GM21526 (cell line): ENCODE measurements at regions not wholly inside any gene's neighbourhood (a gene's known extent, or its start where the extent isn't known, plus 50 kb on each side); places are given as distances from the start of the nearest gene placed in this dataset.
"Not testable (repeated sequence)": the region's sequence is repeated elsewhere in the genome, so short reads cannot be mapped to it uniquely, and the experiment has no call there.

Experiments used
- ATAC-seq: cut with Tn5 transposase; IDR thresholded peaks from one replicate; pipeline ENCODE4 v1.9.1; 2021; ENCODE audit warnings: moderate library complexity; ENCODE audit not compliant: unreplicated experiment, low FRiP score

DNA sequence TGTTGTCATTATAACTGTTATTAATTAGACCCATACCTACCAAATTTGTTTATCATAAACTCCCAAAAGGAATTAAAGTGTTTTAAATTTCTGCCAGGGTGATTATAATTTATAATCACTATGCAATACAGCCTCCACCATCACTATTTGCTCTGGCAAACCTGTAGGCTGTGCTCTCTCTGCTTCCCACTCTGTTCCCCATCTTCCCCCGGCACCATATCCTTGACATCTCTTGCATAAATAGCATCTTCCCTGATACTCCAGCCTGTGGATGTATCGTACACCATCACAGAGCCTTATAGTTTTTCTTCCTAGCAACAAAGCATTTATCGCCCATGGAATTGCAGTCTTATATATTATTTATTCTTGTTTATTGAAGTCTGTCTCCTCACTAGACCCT lies 181.5 kb upstream of the TSC22D1 start:
- ATAC-seq: no peak

DNA sequence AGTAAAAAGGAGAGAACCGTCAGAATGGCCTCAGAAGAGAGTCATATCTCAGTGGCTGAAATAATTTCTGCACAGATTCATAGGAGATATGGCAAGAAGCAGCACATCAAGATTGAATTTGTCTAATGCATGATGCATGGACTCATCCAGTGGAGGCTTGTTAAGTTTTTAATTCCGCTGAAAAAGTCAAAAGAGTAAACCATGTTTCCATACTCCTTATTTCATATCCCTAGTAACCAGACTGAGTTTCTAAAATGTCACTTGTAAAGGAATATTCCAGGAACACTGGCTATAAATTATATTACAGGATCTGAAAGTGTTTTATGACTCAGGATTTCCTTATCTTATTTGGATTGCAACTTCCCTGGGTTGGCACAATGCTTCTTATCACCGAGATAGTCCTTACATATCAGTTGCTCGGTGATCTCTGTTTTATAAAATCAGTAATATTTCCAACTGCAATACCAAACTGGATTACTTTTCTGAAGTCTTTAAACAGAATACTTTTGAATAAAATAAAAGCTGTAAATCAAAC lies 180.2 kb upstream of the TSC22D1 start:
- no peak for ATAC-seq

DNA sequence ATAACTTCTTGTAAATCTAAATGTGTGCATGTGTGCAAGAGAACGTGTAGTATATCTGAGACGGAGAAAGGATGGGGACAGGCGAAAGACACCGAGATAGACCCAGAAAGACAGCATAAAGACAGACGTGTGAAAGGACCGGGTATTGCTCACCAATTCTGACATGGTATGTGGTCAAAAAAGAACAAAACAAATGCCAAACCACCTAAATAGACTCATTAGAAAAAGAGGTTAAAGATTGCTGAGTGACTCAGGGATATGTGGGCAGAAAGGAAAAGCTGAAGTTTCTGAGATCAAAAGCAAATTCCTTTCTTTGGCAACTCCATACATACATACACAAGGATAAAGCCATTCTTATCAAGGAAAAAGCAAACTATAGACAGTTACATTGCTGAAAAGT lies 179.7 kb upstream of the TSC22D1 start:
- ATAC-seq: no peak

DNA sequence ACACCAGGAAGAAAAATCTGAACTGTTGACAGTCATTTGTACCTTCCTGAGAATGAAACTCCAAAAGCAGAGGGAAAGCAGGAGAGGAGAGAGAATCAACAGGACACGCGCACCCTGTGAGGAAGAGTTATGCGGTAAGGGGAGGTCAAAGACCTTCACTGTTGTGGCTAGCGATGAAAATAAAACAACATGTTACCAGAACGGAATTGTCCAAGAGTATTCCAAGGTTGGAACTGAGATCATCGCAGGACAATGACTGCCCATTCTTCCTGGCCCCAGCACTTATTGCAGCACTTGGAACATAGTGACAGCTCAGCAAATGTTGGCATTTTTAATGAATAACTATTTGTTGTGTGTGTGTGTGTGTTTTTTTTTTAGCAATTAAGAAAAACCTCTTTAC lies 176.0 kb upstream of the TSC22D1 start:
- ATAC-seq: no peak

DNA sequence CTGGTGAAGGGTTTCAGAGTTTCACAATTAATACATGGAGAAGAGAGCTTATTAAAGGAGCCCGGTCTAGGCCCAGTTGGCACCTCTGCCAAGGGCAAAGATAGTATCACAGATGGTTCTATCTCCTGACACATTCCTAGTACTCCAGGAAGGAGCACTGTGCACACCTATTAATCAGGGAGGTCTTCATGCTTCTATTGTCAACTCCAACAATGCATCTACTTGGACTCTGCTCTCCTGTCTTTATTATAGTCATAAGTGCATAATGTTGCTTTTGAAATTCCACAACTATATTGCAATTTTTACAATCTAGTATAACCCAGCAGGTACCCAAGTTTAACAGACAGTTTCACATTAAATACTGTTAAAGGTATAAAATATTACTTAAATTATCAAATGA lies 174.5 kb upstream of the TSC22D1 start:
- ATAC-seq: no peak

DNA sequence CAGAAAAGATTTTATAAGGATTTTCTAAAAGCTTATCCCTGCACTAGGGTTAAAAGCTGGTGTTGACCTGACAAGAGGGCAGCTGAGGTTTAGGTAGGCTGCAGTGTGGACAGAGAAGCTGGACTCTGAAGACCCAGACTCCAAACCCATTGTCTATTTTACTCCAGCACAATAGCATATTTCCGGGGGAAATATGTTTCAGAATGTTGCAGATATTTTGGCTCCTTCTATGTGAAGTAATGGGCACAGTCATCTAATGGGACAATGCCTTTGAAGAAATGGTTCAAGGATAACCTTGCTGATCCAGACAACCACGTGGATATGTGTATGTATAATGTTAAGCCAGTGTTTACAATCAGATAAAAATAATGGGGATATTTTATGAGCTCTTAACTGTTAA lies 173.8 kb upstream of the TSC22D1 start:
- no peak for ATAC-seq

DNA sequence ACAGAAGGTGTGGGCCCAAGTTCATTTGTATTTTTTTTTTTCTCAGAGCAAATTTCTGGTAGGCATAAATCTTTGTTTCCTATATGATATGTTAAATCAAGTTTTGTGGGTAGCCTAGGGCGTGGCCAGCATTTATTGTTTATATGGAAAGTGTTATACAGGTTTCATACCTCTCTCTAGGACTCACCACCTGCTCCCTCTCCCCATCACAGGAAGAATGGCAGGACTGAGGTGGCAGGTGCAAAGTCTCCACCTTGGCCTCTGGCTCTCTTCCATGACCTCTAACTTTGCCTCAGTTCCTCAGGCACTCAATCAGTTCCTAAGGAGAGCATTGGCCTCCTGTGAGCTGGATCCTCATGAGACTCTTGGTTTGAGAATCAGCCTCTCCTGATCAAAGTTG lies 172.3 kb upstream of the TSC22D1 start:
- ATAC-seq: no peak

DNA sequence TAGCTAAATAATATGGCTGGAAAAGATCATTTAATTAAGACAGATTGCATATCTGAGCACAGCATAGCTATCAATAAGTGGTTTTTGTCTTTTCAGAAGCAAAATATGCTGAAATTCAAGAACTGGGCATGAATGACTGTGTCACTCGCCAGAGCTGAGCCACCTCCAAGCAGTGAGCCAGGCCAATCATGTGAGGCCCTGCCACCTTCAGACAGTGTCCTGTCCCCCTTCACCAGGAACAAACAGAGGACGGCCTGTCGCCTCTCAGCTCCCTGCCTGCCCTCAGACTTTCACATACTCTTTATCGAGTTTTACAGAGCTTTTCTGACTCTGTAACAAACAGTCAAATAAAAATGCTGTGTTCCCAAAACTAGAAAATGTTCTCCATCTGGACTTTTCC lies 171.0 kb upstream of the TSC22D1 start:
- ATAC-seq: no peak

DNA sequence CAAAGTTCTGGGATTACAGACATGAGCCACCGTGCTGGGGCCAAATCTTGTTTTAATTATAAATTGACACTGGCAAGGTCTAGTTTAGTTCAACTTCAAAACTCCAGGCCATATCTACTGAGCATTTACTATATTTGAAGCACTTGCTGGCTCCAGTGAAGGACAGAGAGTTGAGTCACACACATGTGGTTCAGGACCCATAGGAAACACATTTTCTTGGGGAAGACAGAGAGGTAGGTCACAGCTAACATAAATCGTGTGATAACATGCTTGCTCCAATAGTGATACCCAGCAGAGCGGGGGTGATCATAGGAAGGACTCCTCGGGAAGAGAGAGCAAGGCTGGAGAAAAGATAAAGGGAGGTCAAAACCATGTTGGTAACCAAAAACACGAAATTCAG lies 170.6 kb upstream of the TSC22D1 start:
- no peak for ATAC-seq

DNA sequence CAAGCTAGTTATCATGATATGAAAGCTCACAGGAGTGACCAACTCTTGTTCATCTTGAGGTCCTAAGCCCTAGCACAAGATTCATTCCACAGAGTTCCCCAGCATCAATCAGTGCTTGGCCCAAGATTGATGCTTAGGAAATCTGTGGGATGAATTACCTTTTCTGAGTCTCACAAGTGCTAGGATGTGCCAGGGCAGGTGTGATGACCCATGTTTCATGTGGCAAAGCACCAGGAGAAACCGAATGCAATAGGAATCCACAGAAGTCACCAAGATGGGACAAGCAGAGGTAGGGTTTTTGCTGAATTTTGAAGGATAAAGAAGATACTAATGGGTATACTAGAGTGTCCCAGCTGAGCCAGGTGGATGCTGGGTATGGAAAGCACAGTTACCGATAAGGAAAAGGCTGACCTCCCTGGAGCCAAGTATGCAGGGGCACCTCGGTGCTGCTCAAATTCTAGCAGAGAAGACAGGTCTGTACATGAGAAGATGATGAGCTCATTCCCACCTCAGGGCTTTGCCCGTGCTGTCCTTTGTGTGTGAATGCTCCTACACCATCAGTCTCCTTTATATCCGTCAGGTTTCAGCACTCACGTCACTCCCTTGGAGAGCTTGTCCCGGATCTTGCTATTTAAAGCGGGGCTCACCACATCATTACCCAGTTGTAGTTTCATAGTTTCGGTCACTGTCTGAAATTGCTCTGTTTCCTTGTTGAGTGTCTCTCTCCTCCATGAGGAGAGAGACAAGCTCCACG lies 168.9 kb upstream of the TSC22D1 start:
- ATAC-seq: no peak

DNA sequence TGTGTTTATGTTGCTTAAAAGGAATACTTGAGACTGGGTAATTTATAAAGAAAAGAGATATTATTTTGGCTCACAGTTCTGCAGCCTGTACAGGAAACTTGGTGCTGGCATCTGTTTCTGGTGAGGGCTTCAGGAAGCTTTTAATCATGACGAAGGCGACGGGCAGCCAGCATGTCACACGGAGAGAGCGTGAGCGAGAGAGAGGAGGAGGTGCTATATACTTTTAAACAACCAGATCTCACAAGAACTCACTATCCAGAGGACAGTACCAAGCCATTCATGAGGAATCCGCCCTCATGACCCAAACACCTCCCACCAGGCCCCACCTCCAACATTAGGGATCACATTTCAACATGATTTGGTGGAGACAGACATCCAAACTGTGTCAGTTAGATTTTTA lies 163.4 kb upstream of the TSC22D1 start:
- ATAC-seq: no peak

DNA sequence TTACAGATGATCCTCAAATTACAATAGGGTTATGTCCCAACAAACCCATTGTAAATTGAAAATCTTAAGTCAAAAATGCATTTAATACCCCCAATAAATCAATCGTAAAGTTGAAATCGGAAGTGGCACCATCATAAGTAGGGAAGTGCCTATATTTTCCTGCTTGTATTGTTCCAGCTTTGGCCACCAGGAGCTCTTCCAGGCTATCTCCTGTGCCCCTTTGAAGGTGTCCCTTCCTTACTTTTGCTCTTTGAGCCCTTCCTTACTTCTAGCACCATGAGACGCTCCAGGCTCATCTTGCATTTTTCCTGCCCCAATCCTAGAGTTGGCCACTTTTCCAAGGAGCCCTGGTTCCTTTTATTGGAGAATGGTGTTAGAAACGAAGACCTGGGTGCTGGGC lies 163.0 kb upstream of the TSC22D1 start:
- no peak for ATAC-seq

DNA sequence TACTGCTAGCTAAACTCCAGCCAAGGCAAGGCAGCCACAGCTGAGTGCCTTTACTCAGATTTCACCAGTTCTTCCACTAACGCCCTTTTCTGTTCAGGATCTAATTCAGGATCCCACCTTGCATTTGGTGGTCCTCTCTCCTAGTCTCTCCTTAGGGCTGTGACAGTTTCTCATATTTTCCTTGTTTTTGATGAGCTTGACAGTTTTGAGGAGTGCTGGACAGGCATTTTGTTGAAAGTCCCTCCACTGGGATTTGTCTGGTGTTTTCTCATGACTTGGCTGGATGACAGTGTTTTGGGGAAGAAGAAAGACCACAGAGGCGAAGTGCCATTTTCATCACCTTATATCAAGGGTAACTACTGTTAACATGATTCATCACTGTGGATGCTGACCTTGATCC lies 162.3 kb upstream of the TSC22D1 start:
- ATAC-seq: no peak

DNA sequence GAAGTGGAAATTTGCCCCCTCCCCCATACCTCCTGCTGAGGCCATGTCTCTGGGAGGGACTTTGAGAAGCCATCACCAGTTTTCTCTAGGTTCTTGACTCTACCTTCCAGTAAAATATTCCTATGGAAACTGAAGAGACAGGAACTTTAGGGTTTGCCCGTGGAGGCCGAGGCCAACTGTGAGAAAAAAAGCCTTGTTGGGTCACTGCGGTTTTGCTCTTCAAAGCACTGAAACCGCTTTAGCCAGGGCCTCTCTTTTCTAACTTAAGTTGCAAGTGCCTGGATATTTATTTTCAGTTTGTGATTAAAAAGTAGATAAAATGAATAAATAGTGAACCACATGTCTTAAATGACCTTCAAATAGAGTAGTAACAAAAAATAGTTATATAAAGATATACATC lies 159.7 kb upstream of the TSC22D1 start:
- no peak for ATAC-seq

DNA sequence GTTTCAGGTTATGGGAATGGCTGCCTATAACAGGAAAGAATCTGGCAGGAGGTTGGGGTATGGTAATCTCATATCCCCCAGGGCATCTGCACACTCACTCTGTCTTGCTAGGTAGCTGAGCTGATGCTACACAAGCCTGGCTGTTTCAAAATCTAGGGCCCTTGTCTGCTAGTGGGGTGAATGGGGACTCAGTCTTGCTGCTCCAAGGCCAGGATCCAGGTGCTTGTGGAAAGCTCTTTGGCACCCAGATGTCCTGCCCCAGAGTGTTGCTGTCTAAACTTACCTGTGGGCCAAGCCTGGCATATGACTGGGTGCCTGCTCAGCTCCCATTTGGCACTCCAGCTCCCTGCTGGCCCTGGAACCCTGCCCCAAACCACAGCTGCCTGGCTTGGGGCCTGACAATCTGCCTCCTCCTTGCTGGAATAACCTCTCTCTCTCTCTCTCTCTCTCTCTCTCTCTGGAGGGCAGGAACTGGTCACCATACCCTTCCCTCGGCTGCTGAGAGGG lies 158.1 kb upstream of the TSC22D1 start:
- ATAC-seq: no peak

DNA sequence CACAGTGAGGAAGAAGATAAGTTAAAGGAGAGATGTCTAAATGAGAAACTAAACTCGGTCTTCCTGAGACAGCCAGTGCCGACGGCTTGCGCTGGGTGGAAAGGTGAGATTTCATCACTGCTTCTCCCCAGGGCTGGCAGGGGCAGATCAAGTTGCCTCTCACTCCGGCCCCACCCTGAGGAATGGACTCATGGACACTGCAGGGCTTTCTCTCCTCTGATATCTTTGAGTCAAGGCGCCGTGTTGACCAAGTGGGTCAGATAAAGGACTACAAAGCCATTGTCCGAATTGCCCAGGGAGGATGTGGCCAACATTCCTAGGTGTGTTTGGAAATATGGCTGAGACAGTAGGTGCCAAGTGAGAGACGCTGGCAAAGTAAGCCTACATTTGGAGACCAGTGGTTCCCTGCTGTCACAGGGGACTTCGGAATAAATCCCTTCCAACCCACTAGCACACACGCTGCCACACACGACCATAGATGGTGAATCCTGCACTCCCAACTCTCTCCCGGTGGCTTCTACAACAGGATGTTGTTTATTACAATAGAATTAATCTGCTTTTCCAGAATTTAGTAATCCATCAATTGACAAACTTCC lies 156.5 kb upstream of the TSC22D1 start:
- no peak for ATAC-seq

DNA sequence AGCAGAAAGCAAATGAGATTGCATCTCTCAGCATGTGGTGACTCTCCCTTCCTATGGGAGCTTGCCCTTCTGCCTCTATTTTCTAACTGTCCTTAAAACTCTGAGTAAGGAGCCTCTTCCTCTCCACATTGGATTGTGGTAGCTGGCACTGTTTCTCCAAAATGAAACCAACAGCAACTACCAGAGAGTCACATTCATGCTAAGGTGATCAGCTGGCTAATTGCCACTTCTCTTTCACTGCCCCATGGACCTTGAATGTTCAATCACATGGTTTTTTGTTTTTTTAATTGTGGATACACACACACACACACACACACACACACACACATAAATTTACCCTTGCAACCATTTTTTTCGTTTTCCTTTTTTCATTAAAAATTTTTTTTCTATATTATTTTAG lies 154.7 kb upstream of the TSC22D1 start:
- no peak for ATAC-seq

DNA sequence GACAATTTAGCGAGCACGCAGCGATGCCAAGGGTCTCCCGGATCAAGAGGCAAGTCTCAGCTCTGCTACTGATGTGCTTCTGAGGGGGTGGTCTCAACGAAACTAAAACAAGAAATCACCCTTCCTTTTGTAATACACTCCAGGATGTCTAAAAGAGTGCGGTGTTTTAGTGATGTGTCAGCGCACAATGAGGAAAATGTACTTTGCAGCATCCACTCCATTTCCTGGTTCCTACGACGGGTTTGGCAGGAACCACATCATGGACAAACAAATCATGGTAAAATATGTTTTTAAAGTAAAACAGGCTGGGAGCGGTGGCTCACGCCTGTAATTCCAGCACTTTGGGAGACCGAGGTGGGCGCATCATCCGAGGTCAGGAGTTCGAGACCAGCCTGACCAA lies 154.0 kb upstream of the TSC22D1 start:
- ATAC-seq: no peak

DNA sequence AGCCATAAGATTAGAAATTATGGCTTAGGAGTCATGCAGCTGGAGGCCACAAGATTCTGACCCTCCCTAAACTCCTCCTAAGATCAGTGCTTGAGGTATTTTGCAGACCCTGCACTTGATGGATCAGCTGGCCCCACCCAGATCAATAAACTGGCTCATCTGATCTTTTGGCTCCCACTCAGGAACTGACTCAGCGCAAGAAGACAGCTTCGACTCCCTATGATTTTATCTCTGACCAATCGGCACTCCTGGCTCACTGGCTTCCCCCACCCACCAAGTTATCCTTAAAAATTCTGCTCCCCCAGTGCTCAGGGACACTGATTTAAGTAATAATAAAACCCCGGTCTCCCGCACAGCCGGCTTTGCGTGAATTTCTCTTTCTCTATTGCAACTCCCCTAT lies 151.5 kb upstream of the TSC22D1 start:
- ATAC-seq: not testable (repeated sequence)

DNA sequence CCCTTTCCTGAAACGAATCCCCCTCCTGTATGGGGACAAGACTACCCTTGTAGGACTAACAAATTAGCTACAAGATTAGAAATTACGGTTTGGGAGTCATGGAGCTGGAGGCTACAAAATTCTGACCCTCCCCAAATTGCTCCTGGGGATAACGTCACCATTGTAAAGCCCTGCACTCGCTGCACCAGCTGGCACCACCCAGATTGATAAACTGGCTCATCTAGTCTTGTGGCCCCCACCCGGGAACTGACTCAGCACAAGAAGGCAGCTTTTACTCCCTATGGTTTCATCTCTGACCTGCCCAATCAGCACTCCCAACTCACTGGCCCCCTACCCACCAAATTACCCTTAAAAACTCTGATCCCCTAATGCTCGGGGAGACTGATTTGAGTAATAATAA lies 150.6 kb upstream of the TSC22D1 start:
- no peak for ATAC-seq

DNA sequence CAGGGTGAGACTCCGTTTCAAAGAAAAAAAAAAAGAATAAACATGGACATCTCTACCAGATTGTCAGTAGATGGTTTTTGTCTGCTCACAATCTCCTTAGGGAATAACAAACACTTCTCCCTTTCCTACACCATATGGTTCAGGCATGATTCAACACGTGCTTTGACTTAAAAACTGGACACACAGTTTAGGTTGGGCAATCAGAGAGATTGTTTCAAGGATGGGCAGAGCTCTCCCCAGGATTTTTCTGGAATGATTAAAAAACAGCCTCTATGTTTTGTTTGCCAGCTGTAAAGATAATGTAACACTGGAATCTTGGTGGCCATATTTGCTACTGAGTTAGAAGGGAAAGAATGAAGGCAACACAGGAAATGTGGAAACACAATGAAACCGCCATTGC lies 150.1 kb upstream of the TSC22D1 start:
- no peak for ATAC-seq
